Stimulated activated naive B cell treated with anti-CD40 and anti-IgM and Interleukin-4, amounts not matched to agents 10 μg/mL and 1 μg/mL and 100 μg/mL, for 72 hours (primary cell): ENCODE measurements at regions not wholly inside any gene's neighbourhood (a gene's known extent, or its start where the extent isn't known, plus 50 kb on each side); places are given as distances from the start of the nearest gene placed in this dataset.

Experiments
- ATAC-seq, 2 donors: fragments of 150-1000 bp; cut with Tn5 transposase; replicated peaks; 2 replicates each; pipeline ENCODE4 v1.10.0; 2021; ENCODE audit warnings: moderate library complexity in 1 of 2
- DNase-seq: peaks from one replicate; pipeline ENCODE4 v3.0.0; 2021
- H3K27ac Mint-ChIP-seq: one replicate; pipeline ENCODE4 v1.8.0; 2022; ENCODE audit warnings: mild to moderate bottlenecking, mixed read lengths
- H3K27me3 Mint-ChIP-seq, 2 donors: one replicate each; pipeline ENCODE4 v1.8.0; 2022; ENCODE audit warnings: mixed read lengths in 2 of 2
- H3K36me3 Mint-ChIP-seq, 2 donors: one replicate each; pipeline ENCODE4 v1.8.0; 2022; ENCODE audit warnings: mixed read lengths in 2 of 2, mild to moderate bottlenecking in 1 of 2
- H3K4me1 Mint-ChIP-seq, 2 donors: one replicate each; pipeline ENCODE4 v1.8.0; 2022; ENCODE audit warnings: mixed read lengths in 2 of 2, mild to moderate bottlenecking in 1 of 2
- H3K4me3 Mint-ChIP-seq, 2 donors: one replicate each; pipeline ENCODE4 v1.8.0; 2022; ENCODE audit warnings: mild to moderate bottlenecking in 2 of 2, mixed read lengths in 2 of 2, moderate library complexity in 1 of 2
- H3K9me3 Mint-ChIP-seq, 2 donors: one replicate each; pipeline ENCODE4 v1.8.0; 2022; ENCODE audit warnings: mixed read lengths in 2 of 2, mild to moderate bottlenecking in 1 of 2

- H3K4me1 Mint-ChIP-seq: no peaks in the 10 kb centered on the region
- H3K27me3 Mint-ChIP-seq: peaks cover 21 to 28% of the 10 kb centered on the region in 2 donors
- no peak overlapping the region for H3K4me3 Mint-ChIP-seq
- no peak for ATAC-seq
- DNase-seq: no peak
- no peaks in the 10 kb centered on the region for H3K36me3 Mint-ChIP-seq
- H3K27ac Mint-ChIP-seq: no peak overlapping the region
- H3K9me3 Mint-ChIP-seq: no peaks in the 10 kb centered on the region
These were observed 104.4 kb downstream of the INHBB start for GRCh38 chr2:120450196-120450820.

GRCh38 chr2:120451334-120451733 lies 105.4 kb downstream of the INHBB start:
- ATAC-seq (no peak), DNase-seq (no peak)
- H3K4me1 Mint-ChIP-seq: no peaks in the 10 kb centered on the region
- no peaks in the 10 kb centered on the region for H3K36me3 Mint-ChIP-seq
- H3K9me3 Mint-ChIP-seq: no peaks in the 10 kb centered on the region
- H3K4me3 Mint-ChIP-seq: no peak overlapping the region
- no peak overlapping the region for H3K27ac Mint-ChIP-seq
- peaks cover 15 to 19% of the 10 kb centered on the region in 2 donors for H3K27me3 Mint-ChIP-seq

GRCh38 chr2:120452131-120452530 lies 106.2 kb downstream of the INHBB start:
- peaks cover 4% of the 10 kb centered on the region in 2 donors for H3K9me3 Mint-ChIP-seq
- H3K4me3 Mint-ChIP-seq: no peak overlapping the region
- ATAC-seq: no peak
- H3K27ac Mint-ChIP-seq: no peak overlapping the region
- no peaks in the 10 kb centered on the region for H3K36me3 Mint-ChIP-seq
- peaks cover 14 to 17% of the 10 kb centered on the region in 2 donors for H3K27me3 Mint-ChIP-seq
- H3K4me1 Mint-ChIP-seq: no peaks in the 10 kb centered on the region
- no peak for DNase-seq

- Mint-ChIP-seq H3K4me1 (no peaks in the 10 kb centered on the region), H3K9me3 (peaks cover 7% of the 10 kb centered on the region in 2 donors), H3K27me3 (peaks cover 14 to 17% of the 10 kb centered on the region in 2 donors), H3K4me3 (no peak overlapping the region), H3K27ac (no peak overlapping the region), H3K36me3 (no peaks in the 10 kb centered on the region)
- DNase-seq: no peak
- no peak for ATAC-seq
These were observed 107.2 kb downstream of the INHBB start for GRCh38 chr2:120452945-120453634.

- Mint-ChIP-seq H3K4me3 (no peak overlapping the region), H3K36me3 (no peaks in the 10 kb centered on the region), H3K27me3 (peaks cover 14 to 17% of the 10 kb centered on the region in 2 donors), H3K4me1 (no peaks in the 10 kb centered on the region), H3K27ac (no peak overlapping the region), H3K9me3 (peaks cover 7 to 9% of the 10 kb centered on the region in 2 donors)
- no peak for DNase-seq
- no peak for ATAC-seq
These were observed 107.7 kb downstream of the INHBB start for GRCh38 chr2:120453635-120453998.

- no peak overlapping the region for H3K4me3 Mint-ChIP-seq
These were observed 108.9 kb downstream of the INHBB start for GRCh38 chr2:120454654-120455385.

GRCh38 chr2:120455390-120455789 lies 109.5 kb downstream of the INHBB start:
- peaks cover 10 to 11% of the 10 kb centered on the region in 2 donors for H3K27me3 Mint-ChIP-seq
- DNase-seq (no peak), ATAC-seq (no peak)
- no peak overlapping the region for H3K27ac Mint-ChIP-seq
- peaks cover 13 to 15% of the 10 kb centered on the region in 2 donors for H3K9me3 Mint-ChIP-seq
- no peaks in the 10 kb centered on the region for H3K36me3 Mint-ChIP-seq
- no peak overlapping the region for H3K4me3 Mint-ChIP-seq
- H3K4me1 Mint-ChIP-seq: no peaks in the 10 kb centered on the region

More at GRCh38 chr2:120454654-120455385, 108.9 kb downstream of the INHBB start:
- peaks cover 13 to 15% of the 10 kb centered on the region in 2 donors for H3K9me3 Mint-ChIP-seq
- DNase-seq (no peak), ATAC-seq (no peak)
- H3K36me3 Mint-ChIP-seq: no peaks in the 10 kb centered on the region
- no peak overlapping the region for H3K27ac Mint-ChIP-seq
- no peaks in the 10 kb centered on the region for H3K4me1 Mint-ChIP-seq
- peaks cover 10 to 13% of the 10 kb centered on the region in 2 donors for H3K27me3 Mint-ChIP-seq

GRCh38 chr2:120456867-120457266 lies 110.9 kb downstream of the INHBB start:
- Mint-ChIP-seq H3K36me3 (no peaks in the 10 kb centered on the region), H3K4me1 (no peaks in the 10 kb centered on the region), H3K27ac (no peak overlapping the region), H3K4me3 (no peak overlapping the region), H3K9me3 (peaks cover 15% of the 10 kb centered on the region in 2 donors), H3K27me3 (peaks cover under 1 to 11% of the 10 kb centered on the region in 2 donors)
- DNase-seq: no peak
- no peak for ATAC-seq

GRCh38 chr2:120460511-120460910 lies 114.6 kb downstream of the INHBB start:
- H3K4me1 Mint-ChIP-seq: no peaks in the 10 kb centered on the region
- no peaks in the 10 kb centered on the region for H3K36me3 Mint-ChIP-seq
- no peak for DNase-seq
- H3K9me3 Mint-ChIP-seq: peaks cover 15% of the 10 kb centered on the region in 2 donors
- ATAC-seq: no peak
- no peak overlapping the region for H3K4me3 Mint-ChIP-seq
- no peak overlapping the region for H3K27ac Mint-ChIP-seq
- H3K27me3 Mint-ChIP-seq: peaks cover 0 to 4% of the 10 kb centered on the region in 2 donors

- Mint-ChIP-seq H3K27ac (no peak overlapping the region), H3K4me1 (no peaks in the 10 kb centered on the region), H3K4me3 (no peak overlapping the region), H3K9me3 (peaks cover 15% of the 10 kb centered on the region in 2 donors), H3K27me3 (peaks cover 0 to 10% of the 10 kb centered on the region in 2 donors), H3K36me3 (no peaks in the 10 kb centered on the region)
- ATAC-seq: no peak
- DNase-seq: no peak
These were observed 115.2 kb downstream of the INHBB start for GRCh38 chr2:120461092-120461491.

GRCh38 chr2:120461546-120462537 lies 115.9 kb downstream of the INHBB start:
- Mint-ChIP-seq H3K9me3 (peaks cover 14 to 15% of the 10 kb centered on the region in 2 donors), H3K27ac (no peak overlapping the region), H3K4me1 (no peaks in the 10 kb centered on the region), H3K27me3 (peaks cover 4 to 10% of the 10 kb centered on the region in 2 donors), H3K36me3 (no peaks in the 10 kb centered on the region), H3K4me3 (no peak overlapping the region)
- no peak for ATAC-seq
- DNase-seq: no peak

- H3K27ac Mint-ChIP-seq: no peak overlapping the region
- H3K4me1 Mint-ChIP-seq: no peaks in the 10 kb centered on the region
- H3K27me3 Mint-ChIP-seq: peaks cover 4 to 10% of the 10 kb centered on the region in 2 donors
- no peak for ATAC-seq
- no peak for DNase-seq
- H3K36me3 Mint-ChIP-seq: no peaks in the 10 kb centered on the region
- H3K4me3 Mint-ChIP-seq: no peak overlapping the region
- H3K9me3 Mint-ChIP-seq: peaks cover 8% of the 10 kb centered on the region in 2 donors
These were observed 117.6 kb downstream of the INHBB start for GRCh38 chr2:120463527-120463926.

GRCh38 chr2:120463996-120464395 lies 118.1 kb downstream of the INHBB start:
- H3K4me3 Mint-ChIP-seq: no peak overlapping the region
- H3K27me3 Mint-ChIP-seq: peaks cover 4 to 10% of the 10 kb centered on the region in 2 donors
- no peaks in the 10 kb centered on the region for H3K36me3 Mint-ChIP-seq
- no peak for DNase-seq
- ATAC-seq: no peak
- no peaks in the 10 kb centered on the region for H3K4me1 Mint-ChIP-seq
- peaks cover 3 to 4% of the 10 kb centered on the region in 2 donors for H3K9me3 Mint-ChIP-seq
- no peak overlapping the region for H3K27ac Mint-ChIP-seq
